AG09309 (cell line): ENCODE measurements at regions not wholly inside any gene's neighbourhood (a gene's known extent, or its start where the extent isn't known, plus 50 kb on each side); places are given as distances from the start of the nearest gene placed in this dataset.

Experiments used
- DNase-seq: peaks from one replicate; pipeline ENCODE4 v3.0.0-alpha.2; 2010; ENCODE audit warnings: low read depth
- H3K4me3 ChIP-seq: 2 replicates; pipeline ENCODE4 v1.5.1; 2011; ENCODE audit warnings: mild to moderate bottlenecking, low read depth, low read length, moderate library complexity; ENCODE audit not compliant: control insufficient read depth
- CTCF ChIP-seq: IDR thresholded peaks from 2 replicates; pipeline ENCODE4 v1.5.1; 2011; ENCODE audit warnings: mild to moderate bottlenecking, low read depth, low read length, inconsistent platforms; ENCODE audit not compliant: insufficient read depth, control insufficient read depth; ENCODE audit errors: missing control alignments

GRCh38 chr16:54586474-54587175, 300.0 kb upstream of the IRX3 start:
- DNase-seq, result no peak
- no peak for TF ChIP-seq CTCF
- no peak overlapping the region for H3K4me3 ChIP-seq

- DNase-seq, result no peak
- no peak for TF ChIP-seq CTCF
- H3K4me3 ChIP-seq, result no peak overlapping the region
Measured at GRCh38 chr16:54585998-54586340, 299.4 kb upstream of the IRX3 start.

GRCh38 chr16:54585094-54585997, 298.8 kb upstream of the IRX3 start:
- no peak for DNase-seq
- no peak overlapping the region for H3K4me3 ChIP-seq
- no peak for TF ChIP-seq CTCF

GRCh38 chr16:54584121-54584520, 297.5 kb upstream of the IRX3 start:
- H3K4me3 ChIP-seq, result no peak overlapping the region
- TF ChIP-seq CTCF, result no peak
- no peak for DNase-seq

GRCh38 chr16:54582631-54583250, 296.2 kb upstream of the IRX3 start:
- DNase-seq, result no peak
- no peak overlapping the region for H3K4me3 ChIP-seq
- no peak for TF ChIP-seq CTCF

- no peak overlapping the region for H3K4me3 ChIP-seq
- DNase-seq, result no peak
- no peak for TF ChIP-seq CTCF
Measured at GRCh38 chr16:54579106-54579728, 292.6 kb upstream of the IRX3 start.
